GM21515 (cell line): ENCODE measurements at regions not wholly inside any gene's neighbourhood (a gene's known extent, or its start where the extent isn't known, plus 50 kb on each side); places are given as distances from the start of the nearest gene placed in this dataset.

Experiments
- ATAC-seq: cut with Tn5 transposase; IDR thresholded peaks from one replicate; pipeline ENCODE4 v1.9.1; 2021; ENCODE audit not compliant: unreplicated experiment

GRCh38 chr15:98513428-98513986, 134.8 kb upstream of the IGF1R start:
- no peak for ATAC-seq

GRCh38 chr15:98514034-98514622, 134.2 kb upstream of the IGF1R start:
- no peak for ATAC-seq

GRCh38 chr15:98518823-98519561, 129.3 kb upstream of the IGF1R start:
- peak; percentile 94 for ATAC-seq

GRCh38 chr15:98519767-98520550, 128.4 kb upstream of the IGF1R start:
- no peak for ATAC-seq

GRCh38 chr15:98522127-98522526, 126.2 kb upstream of the IGF1R start:
- ATAC-seq: no peak

GRCh38 chr15:98523912-98524662, 124.3 kb upstream of the IGF1R start:
- ATAC-seq: no peak

- ATAC-seq: no peak
Measured at GRCh38 chr15:98524838-98525660, 123.3 kb upstream of the IGF1R start.

- ATAC-seq: no peak
Measured at GRCh38 chr15:98525661-98526001, 122.7 kb upstream of the IGF1R start.

GRCh38 chr15:98526094-98526493, 122.2 kb upstream of the IGF1R start:
- ATAC-seq: no peak

- no peak for ATAC-seq
Measured at GRCh38 chr15:98528046-98528725, 120.2 kb upstream of the IGF1R start.

- no peak for ATAC-seq
Measured at GRCh38 chr15:98529205-98530145, 118.9 kb upstream of the IGF1R start.

- no peak for ATAC-seq
Measured at GRCh38 chr15:98530570-98530969, 117.8 kb upstream of the IGF1R start.

- ATAC-seq: no peak
Measured at GRCh38 chr15:98532063-98532462, 116.3 kb upstream of the IGF1R start.

GRCh38 chr15:98536976-98537375, 111.4 kb upstream of the IGF1R start:
- ATAC-seq: no peak

GRCh38 chr15:98537516-98538060, 110.8 kb upstream of the IGF1R start:
- no peak for ATAC-seq

- ATAC-seq: no peak
Measured at GRCh38 chr15:98541519-98541918, 106.8 kb upstream of the IGF1R start.

- no peak for ATAC-seq
Measured at GRCh38 chr15:98543237-98543636, 105.1 kb upstream of the IGF1R start.

GRCh38 chr15:98546329-98546728, 102.0 kb upstream of the IGF1R start:
- ATAC-seq: no peak
